ENCODE measurements at regions not wholly inside any gene's neighbourhood (a gene's known extent, or its start where the extent isn't known, plus 50 kb on each side); places are given as distances from the start of the nearest gene placed in this dataset.

- TF ChIP-seq CTCF (IDR thresholded peaks at IDR 0.05) (no peak), POLR2A (IDR thresholded peaks at IDR 0.05) (no peak), EP300 (IDR thresholded peaks at IDR 0.05) (no peak)
Observed at GRCh38 chr10:130746311-130746710, 565.2 kb downstream of the TCERG1L start.

All from ovary (tissue), 3 donors.